SIG-M5 (cell line): ENCODE measurements at regions not wholly inside any gene's neighbourhood (a gene's known extent, or its start where the extent isn't known, plus 50 kb on each side); places are given as distances from the start of the nearest gene placed in this dataset.

Experiments used
- DNase-seq: peaks from one replicate; lab custom pipeline; 2025; lab: John Stamatoyannopoulos, UW

GRCh38 chr11:116182356-116182966, 590.3 kb downstream of the BUD13 start:
- no peak for DNase-seq

- no peak for DNase-seq
Observed at GRCh38 chr11:116180806-116181600, 591.8 kb downstream of the BUD13 start.

GRCh38 chr11:116179401-116179800, 593.4 kb downstream of the BUD13 start:
- no peak for DNase-seq

- DNase-seq = no peak
Observed at GRCh38 chr11:116177521-116178210, 595.1 kb downstream of the BUD13 start.

GRCh38 chr11:116176484-116177005, 596.2 kb downstream of the BUD13 start:
- no peak for DNase-seq

GRCh38 chr11:116175707-116176106, 597.1 kb downstream of the BUD13 start:
- DNase-seq = no peak

GRCh38 chr11:116173941-116174911, 598.6 kb downstream of the BUD13 start:
- DNase-seq = no peak

GRCh38 chr11:116173506-116173905, 599.3 kb downstream of the BUD13 start:
- DNase-seq = no peak

- DNase-seq = no peak
Observed at GRCh38 chr11:116172851-116173250, 599.9 kb downstream of the BUD13 start.

GRCh38 chr11:116172156-116172555, 600.6 kb downstream of the BUD13 start:
- DNase-seq = no peak

- DNase-seq = no peak
Observed at GRCh38 chr11:116171271-116172140, 601.3 kb downstream of the BUD13 start.

- DNase-seq = no peak
Observed at GRCh38 chr11:116170526-116171120, 602.2 kb downstream of the BUD13 start.

- no peak for DNase-seq
Observed at GRCh38 chr11:116169776-116170175, 603.0 kb downstream of the BUD13 start.

GRCh38 chr11:116168459-116168787, 604.4 kb downstream of the BUD13 start:
- no peak for DNase-seq

GRCh38 chr11:116167706-116168458, 604.9 kb downstream of the BUD13 start:
- no peak for DNase-seq

GRCh38 chr11:116166573-116167465, 606.0 kb downstream of the BUD13 start:
- DNase-seq = no peak

GRCh38 chr11:116164843-116165242, 607.9 kb downstream of the BUD13 start:
- no peak for DNase-seq

GRCh38 chr11:116162886-116163230, 609.9 kb downstream of the BUD13 start:
- DNase-seq = no peak
